Epithelial cell of proximal tubule (primary cell): ENCODE measurements at regions not wholly inside any gene's neighbourhood (a gene's known extent, or its start where the extent isn't known, plus 50 kb on each side); places are given as distances from the start of the nearest gene placed in this dataset.
"Not testable (repeated sequence)": the region's sequence is repeated elsewhere in the genome, so short reads cannot be mapped to it uniquely, and the experiment has no call there.

ENCODE experiments used
- DNase-seq: peaks from one replicate; pipeline ENCODE4 v3.0.0-alpha.2; 2011; ENCODE audit warnings: low read depth
- H3K4me3 ChIP-seq: 2 replicates; pipeline ENCODE4 v1.5.1; 2011; ENCODE audit warnings: low read depth, mild to moderate bottlenecking, low read length
- CTCF ChIP-seq: conservative IDR thresholded peaks from 2 replicates; pipeline ENCODE4 v1.5.1; 2012; ENCODE audit warnings: low read depth, mild to moderate bottlenecking, low read length

GRCh38 chr12:31162896-31163560 lies 89.4 kb downstream of the DDX11 start:
- not testable (repeated sequence) for DNase-seq, H3K4me3 ChIP-seq

- H3K4me3 ChIP-seq, DNase-seq: not testable (repeated sequence)
Observed at GRCh38 chr12:31174293-31174692, 100.6 kb downstream of the DDX11 start.

- not testable (repeated sequence) for H3K4me3 ChIP-seq, DNase-seq
Observed at GRCh38 chr12:31177514-31177913, 103.9 kb downstream of the DDX11 start.

GRCh38 chr12:31178875-31179274 lies 105.2 kb downstream of the DDX11 start:
- not testable (repeated sequence) for H3K4me3 ChIP-seq

GRCh38 chr12:31179627-31180237 lies 106.1 kb downstream of the DDX11 start:
- H3K4me3 ChIP-seq, DNase-seq: not testable (repeated sequence)

More at GRCh38 chr12:31178875-31179274, 105.2 kb downstream of the DDX11 start:
- not testable (repeated sequence) for DNase-seq

GRCh38 chr12:31182571-31182970 lies 108.9 kb downstream of the DDX11 start:
- DNase-seq, H3K4me3 ChIP-seq: not testable (repeated sequence)

GRCh38 chr12:31183107-31183506 lies 109.4 kb downstream of the DDX11 start:
- not testable (repeated sequence) for DNase-seq, H3K4me3 ChIP-seq

GRCh38 chr12:31183899-31184298 lies 110.2 kb downstream of the DDX11 start:
- H3K4me3 ChIP-seq, DNase-seq: not testable (repeated sequence)

- not testable (repeated sequence) for DNase-seq, H3K4me3 ChIP-seq
Observed at GRCh38 chr12:31184667-31185066, 111.0 kb downstream of the DDX11 start.

- DNase-seq, H3K4me3 ChIP-seq: not testable (repeated sequence)
Observed at GRCh38 chr12:31192689-31193088, 119.0 kb downstream of the DDX11 start.

- not testable (repeated sequence) for H3K4me3 ChIP-seq, DNase-seq
Observed at GRCh38 chr12:31195620-31196019, 122.0 kb downstream of the DDX11 start.

- H3K4me3 ChIP-seq, DNase-seq: not testable (repeated sequence)
Observed at GRCh38 chr12:31199476-31199875, 125.8 kb downstream of the DDX11 start.

GRCh38 chr12:31201382-31201781 lies 124.6 kb downstream of the SINHCAF start:
- no peak for TF ChIP-seq CTCF
- no peak for DNase-seq
- no peak overlapping the region for H3K4me3 ChIP-seq

GRCh38 chr12:31203261-31203660 lies 122.7 kb downstream of the SINHCAF start:
- no peak for DNase-seq
- no peak for TF ChIP-seq CTCF
- H3K4me3 ChIP-seq = no peak overlapping the region
